Epithelial cell of esophagus (primary cell): ENCODE measurements at regions not wholly inside any gene's neighbourhood (a gene's known extent, or its start where the extent isn't known, plus 50 kb on each side); places are given as distances from the start of the nearest gene placed in this dataset.

Experiments used
- DNase-seq: peaks from one replicate; pipeline ENCODE4 v3.0.0; 2010; ENCODE audit warnings: low read depth
- H3K4me3 ChIP-seq: 2 replicates; pipeline ENCODE4 v1.5.1; 2011; ENCODE audit warnings: mild to moderate bottlenecking, low read length, control low read depth
- CTCF ChIP-seq: IDR thresholded peaks from 2 replicates; pipeline ENCODE4 v1.5.1; 2011; ENCODE audit warnings: low read depth, mild to moderate bottlenecking, low read length, control low read depth, inconsistent platforms; ENCODE audit not compliant: insufficient read depth; ENCODE audit errors: missing control alignments

- no peak for DNase-seq
- H3K4me3 ChIP-seq = no peak overlapping the region
- TF ChIP-seq CTCF = no peak
Measured at GRCh38 chr14:71524320-71524982, 407.8 kb upstream of the RGS6 start.

GRCh38 chr14:71525663-71526221 is 406.5 kb upstream of the RGS6 start:
- no peak overlapping the region for H3K4me3 ChIP-seq
- no peak for DNase-seq
- TF ChIP-seq CTCF = no peak

GRCh38 chr14:71526388-71526787 is 405.8 kb upstream of the RGS6 start:
- no peak overlapping the region for H3K4me3 ChIP-seq
- no peak for DNase-seq
- no peak for TF ChIP-seq CTCF

- no peak overlapping the region for H3K4me3 ChIP-seq
- DNase-seq = no peak
- TF ChIP-seq CTCF = no peak
Measured at GRCh38 chr14:71527838-71528237, 404.4 kb upstream of the RGS6 start.

GRCh38 chr14:71529848-71530247 is 402.4 kb upstream of the RGS6 start:
- no peak for TF ChIP-seq CTCF
- DNase-seq = no peak
- no peak overlapping the region for H3K4me3 ChIP-seq

- TF ChIP-seq CTCF = no peak
- H3K4me3 ChIP-seq = no peak overlapping the region
- no peak for DNase-seq
Measured at GRCh38 chr14:71532344-71532743, 399.9 kb upstream of the RGS6 start.

- TF ChIP-seq CTCF = no peak
Measured at GRCh38 chr14:71532790-71533189, 399.4 kb upstream of the RGS6 start.

More at GRCh38 chr14:71532790-71533189, 399.4 kb upstream of the RGS6 start:
- no peak overlapping the region for H3K4me3 ChIP-seq
- DNase-seq = no peak
